GM23248 (cell line): ENCODE measurements at regions not wholly inside any gene's neighbourhood (a gene's known extent, or its start where the extent isn't known, plus 50 kb on each side); places are given as distances from the start of the nearest gene placed in this dataset.

Experiments
- EZH2 ChIP-seq: fragments of 200-600 bp; sonication (generic); IDR thresholded peaks from 2 replicates; pipeline ENCODE4 v1.6.1; 2018; ENCODE audit warnings: antibody characterized with exemption, mild to moderate bottlenecking; ENCODE audit not compliant: insufficient read depth, poor library complexity, severe bottlenecking
- EZH2phosphoT487 ChIP-seq: fragments of 200-600 bp; sonication (generic); IDR thresholded peaks from 2 replicates; pipeline ENCODE4 v1.6.1; 2018; ENCODE audit warnings: antibody characterized with exemption, moderate library complexity, mild to moderate bottlenecking, low read depth; ENCODE audit not compliant: insufficient read depth

DNA sequence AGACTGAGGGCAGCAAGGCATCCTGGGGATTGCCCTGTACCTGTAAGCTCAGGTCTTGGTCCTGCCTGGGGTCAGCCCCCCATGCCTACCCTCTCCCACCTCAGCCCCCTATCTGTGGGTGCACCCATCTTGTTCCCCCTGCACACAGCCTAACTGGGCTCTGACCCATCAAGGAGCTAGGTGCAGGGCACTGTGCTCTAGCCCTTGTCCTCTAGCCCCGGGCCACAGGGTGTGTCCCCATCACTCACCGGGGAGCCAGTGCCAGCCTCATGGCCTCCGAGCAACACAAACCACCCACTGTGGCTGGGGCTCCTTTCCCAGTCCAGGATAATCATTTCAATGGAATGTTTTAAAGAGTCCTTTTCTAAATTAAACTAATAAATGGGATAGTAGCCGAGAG lies 293.9 kb upstream of the PLET1 start:
- TF ChIP-seq EZH2 (no peak), EZH2phosphoT487 (no peak)
